Mucosa of descending colon (tissue), 3 donors: ENCODE measurements at regions not wholly inside any gene's neighbourhood (a gene's known extent, or its start where the extent isn't known, plus 50 kb on each side); places are given as distances from the start of the nearest gene placed in this dataset.

Source experiments
- ATAC-seq: fragments of 200-7000 bp; cut with Tn5 transposase; one replicate; pipeline ENCODE4 v1.9.1; 2020; ENCODE audit warnings: mild to moderate bottlenecking, moderate library complexity
- DNase-seq, 3 donors: peaks; one replicate each; pipeline ENCODE4 v3.0.0-alpha.2; 2020
- H3K36me3 ChIP-seq: fragments of 200-600 bp; one replicate; pipeline ENCODE4 v1.8.0; 2021; ENCODE audit warnings: low read depth, mild to moderate bottlenecking
- H3K4me1 ChIP-seq: fragments of 200-600 bp; one replicate; pipeline ENCODE4 v1.8.0; 2021; ENCODE audit warnings: low read depth, mild to moderate bottlenecking
- H3K4me3 ChIP-seq: fragments of 200-600 bp; one replicate; pipeline ENCODE4 v1.8.0; 2021; ENCODE audit warnings: mild to moderate bottlenecking
- H3K9me3 ChIP-seq: fragments of 200-600 bp; one replicate; pipeline ENCODE4 v1.8.0; 2021; ENCODE audit warnings: mild to moderate bottlenecking
- CTCF ChIP-seq: fragments of 200-600 bp; IDR thresholded peaks from one replicate; pipeline ENCODE4 v1.8.0; 2022; ENCODE audit warnings: antibody characterized with exemption, mild to moderate bottlenecking
- intact Hi-C, 2 donors: fragments of 100-400 bp; cut with DNase I in 1 of 2; cut with micrococcal nuclease in 1 of 2; formaldehyde crosslinking; loops; one replicate each; pipeline versions ENCODE4 v1.11.0 to v1.11.1; 2022; cut with DNase I, micrococcal nuclease
- donor health status: DM: no; HTN: no; CAD: no; lungs with moderate emphysema.
- donor health status: DM: no; HTN: no; CAD: no.
- donor health status: DM: no; HTN: yes; CAD: no.

- TF ChIP-seq CTCF = no peak
- H3K9me3 ChIP-seq = no peaks in the 10 kb centered on the region
- intact Hi-C loops = no loop called here
- DNase-seq = no peak
- no peak for ATAC-seq
- peaks cover 29% of the 10 kb centered on the region for H3K4me1 ChIP-seq
- no peaks in the 10 kb centered on the region for H3K36me3 ChIP-seq
- H3K4me3 ChIP-seq = no peak overlapping the region
These were observed 138.1 kb upstream of the PTPN1 start for GRCh38 chr20:50371878-50372769.

GRCh38 chr20:50372770-50373088 lies 137.5 kb upstream of the PTPN1 start:
- intact Hi-C loops = no loop called here

GRCh38 chr20:50373674-50374286 lies 136.4 kb upstream of the PTPN1 start:
- ATAC-seq = peak; percentile 48
- H3K4me3 ChIP-seq = no peak overlapping the region
- TF ChIP-seq CTCF = no peak
- H3K9me3 ChIP-seq = no peaks in the 10 kb centered on the region
- DNase-seq = no peak
- intact Hi-C loops = loop anchor here in 1 of 2 donors (2.0 kb wide), 1 partner anchor 25 kb away; no protein-coding TSS in a partner anchor
- no peaks in the 10 kb centered on the region for H3K36me3 ChIP-seq
- H3K4me1 ChIP-seq = peaks cover 22% of the 10 kb centered on the region

More at GRCh38 chr20:50372770-50373088, 137.5 kb upstream of the PTPN1 start:
- peaks cover 25% of the 10 kb centered on the region for H3K4me1 ChIP-seq
- H3K4me3 ChIP-seq = no peak overlapping the region
- H3K36me3 ChIP-seq = no peaks in the 10 kb centered on the region
- ATAC-seq (peak; percentile 28), DNase-seq (no peak)
- no peaks in the 10 kb centered on the region for H3K9me3 ChIP-seq
- TF ChIP-seq CTCF = no peak

- no peak for TF ChIP-seq CTCF
- no peak for DNase-seq
- no peak overlapping the region for H3K4me3 ChIP-seq
- peaks cover 18% of the 10 kb centered on the region for H3K4me1 ChIP-seq
- no peaks in the 10 kb centered on the region for H3K9me3 ChIP-seq
- H3K36me3 ChIP-seq = no peaks in the 10 kb centered on the region
- intact Hi-C loops = loop anchor here in 1 of 2 donors (2.0 kb wide), 1 partner anchor 26 kb away; no protein-coding TSS in a partner anchor
- ATAC-seq = no peak
These were observed 135.6 kb upstream of the PTPN1 start for GRCh38 chr20:50374541-50375078.

GRCh38 chr20:50376179-50376887 lies 133.8 kb upstream of the PTPN1 start:
- DNase-seq = no peak

More at GRCh38 chr20:50376179-50376887, 133.8 kb upstream of the PTPN1 start:
- intact Hi-C loops = no loop called here
- no peaks in the 10 kb centered on the region for H3K36me3 ChIP-seq
- ATAC-seq = no peak
- H3K9me3 ChIP-seq = no peaks in the 10 kb centered on the region
- H3K4me3 ChIP-seq = no peak overlapping the region
- H3K4me1 ChIP-seq = peaks cover 20% of the 10 kb centered on the region
- no peak for TF ChIP-seq CTCF
